Endodermal cell (in vitro differentiated cells): ENCODE measurements at regions not wholly inside any gene's neighbourhood (a gene's known extent, or its start where the extent isn't known, plus 50 kb on each side); places are given as distances from the start of the nearest gene placed in this dataset.

Experiments used
- DNase-seq: peaks from one replicate; pipeline ENCODE4 v3.0.0-alpha.2; 2017
- H3K27ac ChIP-seq: 2 replicates; pipeline ENCODE4 v1.5.1; 2013; ENCODE audit warnings: mild to moderate bottlenecking, low read depth, low read length, moderate library complexity
- H3K27me3 ChIP-seq: 2 replicates; pipeline ENCODE4 v1.6.1; 2013; ENCODE audit warnings: mild to moderate bottlenecking, low read length, moderate library complexity; ENCODE audit not compliant: insufficient read depth, control insufficient read depth, poor library complexity, severe bottlenecking
- H3K36me3 ChIP-seq: 2 replicates; pipeline ENCODE4 v1.7.0; 2013; ENCODE audit warnings: mild to moderate bottlenecking, low read length, moderate library complexity; ENCODE audit not compliant: control insufficient read depth, insufficient read depth
- H3K4me1 ChIP-seq: one replicate; pipeline ENCODE4 v1.7.0; 2013; ENCODE audit warnings: low read length; ENCODE audit not compliant: control insufficient read depth, insufficient read depth
- H3K4me3 ChIP-seq: 2 replicates; pipeline ENCODE4 v1.5.1; 2013; ENCODE audit warnings: mild to moderate bottlenecking, low read length, moderate library complexity
- H3K9ac ChIP-seq: 2 replicates; pipeline ENCODE4 v1.6.1; 2013; ENCODE audit warnings: mild to moderate bottlenecking, low read length, moderate library complexity; ENCODE audit not compliant: poor library complexity, severe bottlenecking; ENCODE audit errors: extremely low read depth
- H3K9me3 ChIP-seq: 2 replicates; pipeline ENCODE4 v1.6.1; 2013; ENCODE audit warnings: mild to moderate bottlenecking, low read length, moderate library complexity; ENCODE audit not compliant: control insufficient read depth
- H3K27ac Mint-ChIP-seq: 2 replicates; pipeline ENCODE4 v1.8.0; 2020; ENCODE audit warnings: mixed read lengths
- H3K27me3 Mint-ChIP-seq: 2 replicates; pipeline ENCODE4 v1.8.0; 2021; ENCODE audit warnings: mild to moderate bottlenecking, mixed read lengths; ENCODE audit not compliant: insufficient read depth
- H3K36me3 Mint-ChIP-seq: 2 replicates; pipeline ENCODE4 v1.8.0; 2020; ENCODE audit warnings: low read depth, mixed read lengths
- H3K4me1 Mint-ChIP-seq: 2 replicates; pipeline ENCODE4 v1.8.0; 2020; ENCODE audit warnings: mixed read lengths
- H3K4me3 Mint-ChIP-seq: 2 replicates; pipeline ENCODE4 v1.8.0; 2020; ENCODE audit warnings: mild to moderate bottlenecking, moderate library complexity, mixed read lengths
- H3K9me3 Mint-ChIP-seq: 2 replicates; pipeline ENCODE4 v1.8.0; 2020; ENCODE audit warnings: mild to moderate bottlenecking, mixed read lengths
- WGBS, 2 experiments: methylation state at CpG; one replicate each; pipeline versions ENCODE4 v1.1.5 to v1.1.7; 2013; ENCODE audit warnings: missing lambda C conversion rate in 2 of 2, mixed read lengths in 1 of 2; ENCODE audit not compliant: insufficient coverage in 1 of 2, insufficient read length in 1 of 2; 5-methylcytosine and 5-hydroxymethylcytosine counted together
- TF ChIP-seq, protein P1 (sequence below): fragments of 200-600 bp; sonication (generic); conservative IDR thresholded peaks from 2 replicates; pipeline ENCODE4 v1.5.0; 2021; ENCODE audit warnings: antibody characterized with exemption, mild to moderate bottlenecking

DNA sequence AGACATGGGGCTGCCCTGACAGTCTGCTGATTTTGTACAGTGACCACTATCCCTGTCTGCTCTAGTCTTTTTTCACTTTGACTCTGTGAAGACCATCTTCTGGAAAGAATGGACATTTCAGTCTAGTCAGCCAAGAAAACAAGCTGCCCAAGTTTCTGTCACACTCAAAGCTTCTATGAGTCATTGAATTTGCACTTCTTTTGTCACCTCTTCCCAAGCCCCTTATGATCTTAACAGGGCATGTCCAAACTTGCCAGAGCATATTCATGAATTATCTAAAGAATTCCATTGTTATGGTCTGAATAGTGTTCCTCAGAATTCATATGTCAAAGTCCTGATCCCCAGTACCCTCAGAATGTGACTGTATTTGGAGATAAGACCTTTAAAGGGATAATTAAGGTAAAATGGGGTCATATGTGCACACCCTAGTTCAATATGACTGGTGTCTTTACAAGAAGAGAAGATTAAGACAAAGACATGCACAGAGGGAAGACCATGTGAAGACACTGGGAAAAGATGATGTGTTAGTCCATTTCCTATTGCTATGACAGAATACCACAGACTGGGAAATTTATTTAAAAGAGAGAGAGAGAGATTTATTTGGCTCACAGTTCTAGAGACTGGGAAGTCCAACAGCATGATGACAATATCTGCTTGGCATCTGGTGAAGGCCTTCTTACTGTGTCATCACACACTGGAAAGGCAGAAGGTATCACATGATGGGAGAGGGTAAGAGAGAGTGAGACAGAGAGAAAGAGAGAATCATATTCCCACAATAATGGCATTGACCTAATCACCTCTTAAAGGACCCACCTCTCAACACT is 242.6 kb downstream of the BTG1 start:
- Mint-ChIP-seq H3K36me3 (no peaks in the 10 kb centered on the region), H3K4me1 (peaks cover 8% of the 10 kb centered on the region), H3K27me3 (no peaks in the 10 kb centered on the region), H3K27ac (no peak overlapping the region), H3K4me3 (no peak overlapping the region), H3K9me3 (peaks cover 7% of the 10 kb centered on the region)
- no peaks in the 10 kb centered on the region for H3K4me1 ChIP-seq
- no peaks in the 10 kb centered on the region for H3K27me3 ChIP-seq
- H3K4me3 ChIP-seq, result no peak overlapping the region
- H3K27ac ChIP-seq, result peak overlapping the region; percentile 79
- no peaks in the 10 kb centered on the region for H3K9me3 ChIP-seq
- TF ChIP-seq, protein P1, sequence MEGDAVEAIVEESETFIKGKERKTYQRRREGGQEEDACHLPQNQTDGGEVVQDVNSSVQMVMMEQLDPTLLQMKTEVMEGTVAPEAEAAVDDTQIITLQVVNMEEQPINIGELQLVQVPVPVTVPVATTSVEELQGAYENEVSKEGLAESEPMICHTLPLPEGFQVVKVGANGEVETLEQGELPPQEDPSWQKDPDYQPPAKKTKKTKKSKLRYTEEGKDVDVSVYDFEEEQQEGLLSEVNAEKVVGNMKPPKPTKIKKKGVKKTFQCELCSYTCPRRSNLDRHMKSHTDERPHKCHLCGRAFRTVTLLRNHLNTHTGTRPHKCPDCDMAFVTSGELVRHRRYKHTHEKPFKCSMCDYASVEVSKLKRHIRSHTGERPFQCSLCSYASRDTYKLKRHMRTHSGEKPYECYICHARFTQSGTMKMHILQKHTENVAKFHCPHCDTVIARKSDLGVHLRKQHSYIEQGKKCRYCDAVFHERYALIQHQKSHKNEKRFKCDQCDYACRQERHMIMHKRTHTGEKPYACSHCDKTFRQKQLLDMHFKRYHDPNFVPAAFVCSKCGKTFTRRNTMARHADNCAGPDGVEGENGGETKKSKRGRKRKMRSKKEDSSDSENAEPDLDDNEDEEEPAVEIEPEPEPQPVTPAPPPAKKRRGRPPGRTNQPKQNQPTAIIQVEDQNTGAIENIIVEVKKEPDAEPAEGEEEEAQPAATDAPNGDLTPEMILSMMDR, result no peak
- no peak for DNase-seq
- no peak overlapping the region for H3K9ac ChIP-seq
- H3K36me3 ChIP-seq, result no peaks in the 10 kb centered on the region

DNA sequence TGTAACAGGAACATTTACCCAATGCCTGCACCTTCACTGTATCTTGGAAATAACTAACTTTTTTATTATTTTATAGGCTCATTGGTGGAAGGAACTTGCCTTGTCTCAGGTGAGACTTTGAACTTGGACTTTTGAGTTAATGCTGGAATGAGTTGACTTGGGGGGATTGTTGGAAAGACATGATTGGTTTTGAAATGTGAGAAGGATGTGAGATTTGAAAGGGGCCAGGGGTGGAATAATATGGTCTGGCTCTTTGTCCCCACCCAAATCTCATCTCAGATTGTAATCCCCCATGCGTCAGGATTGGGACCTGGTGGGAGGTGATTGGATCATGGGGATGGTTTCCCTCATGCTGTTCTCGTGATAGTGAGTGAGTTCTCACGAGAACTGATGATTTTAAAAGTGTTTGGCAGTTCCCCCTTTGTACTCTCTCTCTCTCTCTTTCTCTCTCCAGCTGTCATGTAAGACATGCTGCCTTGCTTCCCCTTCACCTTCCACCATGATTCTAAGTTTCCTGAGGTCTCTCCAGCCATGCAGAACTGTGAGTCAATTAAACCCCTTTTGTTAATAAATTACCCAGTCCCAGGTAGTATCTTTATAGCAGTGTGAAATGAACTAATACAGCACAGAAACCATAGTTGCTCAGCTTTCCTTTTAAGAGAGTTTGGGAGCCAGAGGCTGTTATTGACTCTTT is 244.1 kb downstream of the BTG1 start:
- TF ChIP-seq, protein P1, result no peak
- H3K27me3 ChIP-seq, result no peaks in the 10 kb centered on the region
- no peaks in the 10 kb centered on the region for H3K27me3 Mint-ChIP-seq
- peaks cover 7% of the 10 kb centered on the region for H3K9me3 Mint-ChIP-seq
- no peaks in the 10 kb centered on the region for H3K36me3 ChIP-seq
- DNase-seq, result no peak
- no peak overlapping the region for H3K4me3 Mint-ChIP-seq
- no peaks in the 10 kb centered on the region for H3K36me3 Mint-ChIP-seq
- H3K4me3 ChIP-seq, result no peak overlapping the region
- peaks cover 8% of the 10 kb centered on the region for H3K4me1 Mint-ChIP-seq
- no peak overlapping the region for H3K27ac Mint-ChIP-seq
- no peaks in the 10 kb centered on the region for H3K9me3 ChIP-seq
- no peak overlapping the region for H3K9ac ChIP-seq
- WGBS, 2 experiments, result 86% methylated on average over 3 of the region's 3 CpGs; no CpG with 5 or more reads in 1 of the 2 experiments
- no peak overlapping the region for H3K27ac ChIP-seq
- no peaks in the 10 kb centered on the region for H3K4me1 ChIP-seq

DNA sequence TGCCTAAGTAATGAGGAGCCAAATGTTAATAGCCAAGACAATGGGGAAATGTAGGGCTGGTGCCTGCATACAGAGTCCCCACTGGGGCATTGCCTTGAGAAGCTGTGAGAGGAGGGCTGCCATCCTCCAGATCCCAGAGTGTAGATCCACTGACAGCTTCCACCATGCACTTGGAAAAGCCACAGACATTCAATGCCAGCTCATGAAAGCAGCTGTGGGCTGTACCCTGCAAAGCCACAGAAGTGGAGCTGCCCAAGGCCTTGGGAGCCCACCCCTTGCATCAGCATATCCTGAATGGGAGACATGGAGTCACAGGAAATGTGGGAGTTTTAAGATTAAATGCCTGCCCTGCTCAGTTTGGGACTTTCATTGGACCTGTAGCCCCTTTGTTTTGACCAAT is 244.7 kb downstream of the BTG1 start:
- Mint-ChIP-seq H3K36me3 (no peaks in the 10 kb centered on the region), H3K27me3 (no peaks in the 10 kb centered on the region), H3K27ac (no peak overlapping the region), H3K4me3 (no peak overlapping the region), H3K4me1 (peaks cover 8% of the 10 kb centered on the region), H3K9me3 (peaks cover 7% of the 10 kb centered on the region)
- Histone ChIP-seq H3K4me3 (no peak overlapping the region), H3K9me3 (no peaks in the 10 kb centered on the region), H3K27ac (no peak overlapping the region), H3K36me3 (no peaks in the 10 kb centered on the region), H3K4me1 (no peaks in the 10 kb centered on the region), H3K27me3 (no peaks in the 10 kb centered on the region), H3K9ac (no peak overlapping the region)
- DNase-seq, result no peak
- TF ChIP-seq, protein P1, result no peak
